ENCODE measurements at regions not wholly inside any gene's neighbourhood (a gene's known extent, or its start where the extent isn't known, plus 50 kb on each side); places are given as distances from the start of the nearest gene placed in this dataset.

DNA sequence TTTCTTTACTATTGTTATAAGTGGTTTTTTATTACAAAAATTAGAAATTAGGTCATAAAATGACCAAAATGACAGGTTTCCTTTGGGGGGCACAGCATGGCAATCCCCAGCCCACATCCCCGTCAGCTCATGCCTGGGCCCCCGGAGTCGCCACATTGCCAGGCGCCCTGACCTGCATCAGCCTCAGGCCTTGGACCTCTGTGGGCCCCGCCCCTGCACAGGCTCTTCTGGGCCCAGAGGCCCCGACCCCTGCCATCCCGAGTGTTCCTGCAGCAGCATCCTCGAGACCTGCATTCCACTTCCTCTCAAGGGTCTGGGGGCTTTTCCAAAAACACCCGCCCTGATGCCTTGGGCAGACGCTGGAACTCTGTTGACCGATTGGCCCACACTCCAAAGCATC, 391.1 kb upstream of the MGMT start:
- no peak for DNase-seq (ENCODE audit: low spot score)

DNA sequence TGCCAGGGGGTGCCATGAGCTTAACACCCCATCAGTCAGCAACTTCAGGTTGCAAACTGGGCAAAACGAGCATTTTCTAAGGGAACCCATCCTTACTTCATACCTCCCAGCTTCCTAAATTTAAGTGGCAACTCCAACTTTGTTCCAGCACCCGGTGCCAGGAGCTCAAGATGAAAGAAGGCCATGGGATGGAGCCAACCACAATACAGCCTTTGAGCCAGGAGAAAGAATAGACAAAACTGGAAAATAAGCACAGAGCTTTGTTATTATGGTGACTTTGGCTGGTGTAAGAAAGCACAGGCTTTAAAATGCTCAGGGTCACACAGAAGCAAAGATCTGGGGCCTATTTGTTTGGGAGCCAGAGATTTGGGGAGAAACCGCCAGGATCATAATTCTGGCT, 388.7 kb upstream of the MGMT start:
- DNase-seq (ENCODE audit: low spot score) = no peak

DNA sequence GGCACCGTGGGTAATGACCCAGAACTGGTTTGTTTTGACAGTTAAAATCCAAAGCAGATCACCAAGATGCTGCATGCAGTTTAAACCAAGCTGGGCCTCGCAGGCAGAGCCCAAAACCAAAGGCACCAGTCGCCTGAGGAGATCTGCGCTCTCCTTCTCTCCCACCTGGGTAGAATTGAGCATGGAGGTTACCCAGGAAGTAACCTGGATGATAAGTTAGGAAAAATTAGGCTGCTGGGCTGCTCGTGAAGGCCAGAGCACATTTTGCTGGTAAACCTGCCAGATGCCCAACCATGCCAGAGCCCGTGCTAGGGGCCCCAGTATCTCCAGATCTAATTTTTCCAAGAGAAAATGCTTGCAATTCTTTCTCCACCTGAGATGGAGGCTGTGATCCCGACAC, 388.3 kb upstream of the MGMT start:
- no peak for DNase-seq (ENCODE audit: low spot score)

DNA sequence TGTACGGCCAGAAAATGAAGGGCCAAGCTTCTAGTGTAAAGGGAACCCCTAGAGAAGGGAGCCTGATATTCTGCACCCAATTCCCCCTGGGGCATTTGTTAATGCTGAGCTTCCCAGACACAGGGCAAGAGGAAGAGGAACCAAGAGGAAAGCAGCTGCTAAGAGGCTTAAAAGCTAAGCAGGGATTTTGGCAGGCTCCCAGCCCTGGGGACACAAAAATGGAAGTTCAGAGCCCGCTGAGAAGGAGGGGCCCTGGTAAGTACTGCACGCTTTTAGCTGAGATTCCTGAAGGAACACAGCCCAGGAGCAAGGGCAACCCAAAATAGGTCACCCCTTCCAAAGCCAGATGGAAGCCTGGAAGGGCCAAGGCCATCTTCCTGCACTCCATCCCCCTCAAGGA, 387.3 kb upstream of the MGMT start:
- DNase-seq (ENCODE audit: low spot score) = no peak

- DNase-seq (ENCODE audit: low spot score) = peak; percentile 45
Measured at GRCh38 chr10:129085811-129086210, 381.2 kb upstream of the MGMT start.

DNA sequence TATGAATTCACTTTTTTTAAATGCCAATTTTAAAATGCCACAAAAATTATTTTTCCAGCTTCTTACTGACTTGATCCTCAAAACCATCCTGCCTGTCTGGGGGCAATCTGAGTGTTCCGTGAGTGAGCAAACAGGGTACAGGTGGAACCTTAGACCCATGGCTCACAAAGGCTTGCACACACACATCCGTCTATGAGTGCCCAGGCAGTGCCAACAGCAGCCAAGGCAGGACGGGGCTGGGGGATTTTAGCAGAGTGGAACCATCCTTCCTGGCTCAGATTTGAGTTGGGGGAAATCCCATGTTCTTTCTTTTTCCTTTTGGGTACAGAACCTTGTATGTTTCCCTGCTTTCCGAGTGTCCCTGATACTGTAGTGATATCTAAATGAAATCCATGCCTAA, 377.7 kb upstream of the MGMT start:
- DNase-seq (ENCODE audit: low spot score) = no peak

DNA sequence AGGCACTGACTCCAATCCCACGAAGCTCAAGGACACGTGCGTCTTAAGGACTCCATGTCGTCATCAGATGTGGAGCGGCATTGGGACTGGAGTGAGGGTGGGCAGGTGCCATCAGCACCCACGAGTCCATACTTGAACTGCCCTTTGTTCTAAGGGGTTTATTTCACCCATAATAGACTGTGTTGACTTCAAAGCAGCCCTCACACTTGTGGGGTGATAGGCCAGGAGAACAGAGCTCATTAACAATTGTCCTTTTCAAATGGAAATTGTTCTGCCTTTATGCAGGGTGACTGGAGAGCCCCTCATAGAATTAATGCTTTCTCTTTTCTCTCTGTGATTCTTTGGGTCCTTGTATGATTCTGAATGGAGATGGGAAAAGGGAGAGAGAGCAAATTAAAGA, 376.9 kb upstream of the MGMT start:
- DNase-seq (ENCODE audit: low spot score) = no peak

DNA sequence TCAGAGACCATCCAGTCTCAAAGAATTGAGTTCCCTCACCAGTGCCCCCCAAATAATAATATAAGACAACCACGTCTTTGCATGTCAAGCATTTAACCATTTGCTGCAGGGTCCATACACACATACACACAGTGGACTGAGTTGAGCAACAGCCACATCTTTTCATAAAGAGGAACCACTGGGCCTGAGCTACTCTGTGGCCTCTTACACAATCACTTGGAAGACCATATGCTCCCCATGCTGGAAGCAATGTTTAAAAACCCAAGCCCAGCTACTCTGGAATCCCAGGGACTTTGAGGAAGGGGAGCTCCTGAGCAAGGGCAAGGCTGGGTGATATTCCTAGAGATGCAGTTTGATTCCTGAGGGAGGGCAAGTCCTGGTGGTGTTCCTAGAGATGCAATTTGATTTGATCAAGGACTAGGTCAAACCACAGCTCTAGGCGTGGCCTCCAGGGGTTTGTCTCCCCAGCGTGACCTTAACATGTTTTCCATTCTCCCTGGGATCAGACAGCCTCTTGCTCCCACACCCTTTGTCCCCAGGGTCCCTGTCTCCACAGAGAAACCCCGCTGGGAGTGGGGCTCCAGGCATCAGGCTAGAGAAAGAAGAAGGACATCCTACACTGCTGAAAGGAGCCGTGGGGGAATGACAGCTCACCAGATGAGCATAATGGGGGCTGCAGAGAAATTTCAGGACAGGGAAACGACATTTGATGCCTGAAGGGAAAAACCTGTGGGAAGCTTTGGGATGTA, 376.2 kb upstream of the MGMT start:
- DNase-seq (ENCODE audit: low spot score) = no peak

DNA sequence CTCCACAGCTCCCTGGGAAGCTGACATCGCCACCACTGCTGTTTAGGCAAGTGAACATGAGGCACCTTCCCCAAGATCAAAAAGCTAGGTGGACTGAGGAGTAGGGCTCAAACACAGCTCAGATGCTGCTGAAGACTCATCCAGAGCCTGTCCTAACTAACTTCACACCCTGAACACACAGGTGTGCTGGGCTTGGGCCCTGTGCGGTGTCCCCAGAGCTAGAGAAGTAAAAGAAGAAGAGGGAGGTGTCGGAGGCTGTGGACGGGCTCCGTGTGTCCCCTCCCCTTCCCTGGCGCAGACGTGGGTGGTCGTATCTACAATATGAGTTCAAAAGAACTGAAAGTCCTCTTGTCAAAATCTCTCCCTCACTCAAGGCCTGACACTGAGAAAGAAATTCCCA, 373.4 kb upstream of the MGMT start:
- no peak for DNase-seq (ENCODE audit: low spot score)

GRCh38 chr10:129094233-129094632, 372.8 kb upstream of the MGMT start:
- DNase-seq (ENCODE audit: low spot score) = no peak

DNA sequence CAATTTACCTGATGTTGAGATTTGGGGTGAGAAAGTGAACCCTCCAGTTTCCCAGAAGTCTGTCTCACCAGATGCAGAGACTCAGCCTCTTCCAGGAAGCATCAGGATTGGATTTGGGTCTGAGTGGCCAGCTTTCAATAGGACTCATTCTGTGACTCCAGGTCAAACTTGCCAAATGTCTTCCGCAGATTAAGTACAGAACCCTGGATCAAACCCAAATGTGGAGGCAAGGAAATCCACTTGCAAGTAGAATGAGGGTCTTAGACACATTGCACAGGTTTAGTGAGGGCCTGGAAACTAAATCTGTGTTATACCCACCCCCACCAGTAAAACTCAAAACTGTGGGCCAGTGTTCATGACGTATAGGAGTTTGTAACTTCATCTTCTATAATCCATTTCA, 372.2 kb upstream of the MGMT start:
- no peak for DNase-seq (ENCODE audit: low spot score)

DNA sequence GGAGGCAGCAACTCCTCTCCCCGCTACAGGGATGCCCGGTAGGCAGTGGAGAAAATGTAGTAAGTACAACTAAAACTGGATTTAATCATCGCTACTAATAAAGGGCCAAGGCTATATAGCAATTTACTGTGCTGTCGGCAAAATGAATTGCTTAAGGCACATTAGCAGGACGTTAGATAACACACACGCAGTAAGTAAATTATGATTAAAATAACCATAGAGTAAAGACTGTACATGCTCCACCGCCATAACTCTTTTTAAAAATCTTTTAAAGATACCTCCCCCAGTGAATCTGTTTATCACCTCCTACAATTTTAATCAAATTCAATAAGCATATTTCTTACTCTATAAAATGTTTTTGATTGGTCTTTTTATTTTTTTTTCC, 371.4 kb upstream of the MGMT start:
- DNase-seq (ENCODE audit: low spot score) = no peak

- DNase-seq (ENCODE audit: low spot score) = no peak
Measured at GRCh38 chr10:129096065-129096984, 370.7 kb upstream of the MGMT start.

DNA sequence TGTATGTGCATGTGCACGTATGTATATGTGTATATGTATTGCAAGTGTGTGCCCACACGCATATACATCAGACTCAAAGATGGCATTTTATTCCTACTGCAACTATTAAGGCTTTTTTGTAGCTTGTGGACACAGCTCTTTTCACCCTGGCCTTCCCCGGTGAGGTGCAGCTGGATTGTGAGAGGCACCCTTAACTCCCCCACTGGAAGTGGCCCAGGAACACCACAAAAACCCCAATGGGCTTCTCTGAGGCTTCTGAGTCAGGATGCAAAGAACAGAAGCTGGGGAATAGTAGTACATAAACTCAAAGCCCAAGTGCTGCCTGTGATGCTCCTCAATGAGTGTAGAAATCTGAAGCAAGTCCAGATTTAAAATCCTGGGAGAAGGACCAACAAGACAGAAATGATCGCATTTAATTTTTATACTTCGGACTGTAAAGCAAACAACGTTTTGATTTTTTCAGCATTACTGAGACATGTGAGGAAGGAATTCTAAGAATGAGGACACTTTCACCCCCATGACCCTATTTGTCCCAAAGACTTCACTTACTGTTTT, 369.2 kb upstream of the MGMT start:
- DNase-seq (ENCODE audit: low spot score) = no peak

- DNase-seq (ENCODE audit: low spot score) = no peak
Measured at GRCh38 chr10:129098517-129098916, 368.5 kb upstream of the MGMT start.

GRCh38 chr10:129099486-129099885, 367.6 kb upstream of the MGMT start:
- no peak for DNase-seq (ENCODE audit: low spot score)

DNA sequence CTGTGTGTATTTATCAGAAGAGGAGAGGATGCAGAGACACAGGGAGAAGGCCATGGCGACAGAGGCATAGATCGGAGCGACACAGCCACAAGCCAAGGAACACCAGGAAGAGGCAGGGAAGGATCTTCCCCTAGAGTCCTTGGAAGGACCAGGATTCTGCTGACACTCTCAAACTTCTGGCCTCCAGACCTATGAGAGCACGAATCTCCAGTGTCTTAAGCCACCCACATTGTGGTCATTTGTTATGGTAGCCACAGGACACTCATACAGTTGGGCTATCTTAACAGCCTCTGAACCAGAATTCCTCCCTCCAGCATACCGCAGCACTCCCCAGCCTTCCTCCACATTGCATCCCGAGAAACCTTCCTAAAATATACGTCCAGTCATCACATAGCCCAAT, 367.0 kb upstream of the MGMT start:
- no peak for DNase-seq (ENCODE audit: low spot score)

- no peak for DNase-seq (ENCODE audit: low spot score)
Measured at GRCh38 chr10:129101232-129101980, 365.6 kb upstream of the MGMT start.

DNA sequence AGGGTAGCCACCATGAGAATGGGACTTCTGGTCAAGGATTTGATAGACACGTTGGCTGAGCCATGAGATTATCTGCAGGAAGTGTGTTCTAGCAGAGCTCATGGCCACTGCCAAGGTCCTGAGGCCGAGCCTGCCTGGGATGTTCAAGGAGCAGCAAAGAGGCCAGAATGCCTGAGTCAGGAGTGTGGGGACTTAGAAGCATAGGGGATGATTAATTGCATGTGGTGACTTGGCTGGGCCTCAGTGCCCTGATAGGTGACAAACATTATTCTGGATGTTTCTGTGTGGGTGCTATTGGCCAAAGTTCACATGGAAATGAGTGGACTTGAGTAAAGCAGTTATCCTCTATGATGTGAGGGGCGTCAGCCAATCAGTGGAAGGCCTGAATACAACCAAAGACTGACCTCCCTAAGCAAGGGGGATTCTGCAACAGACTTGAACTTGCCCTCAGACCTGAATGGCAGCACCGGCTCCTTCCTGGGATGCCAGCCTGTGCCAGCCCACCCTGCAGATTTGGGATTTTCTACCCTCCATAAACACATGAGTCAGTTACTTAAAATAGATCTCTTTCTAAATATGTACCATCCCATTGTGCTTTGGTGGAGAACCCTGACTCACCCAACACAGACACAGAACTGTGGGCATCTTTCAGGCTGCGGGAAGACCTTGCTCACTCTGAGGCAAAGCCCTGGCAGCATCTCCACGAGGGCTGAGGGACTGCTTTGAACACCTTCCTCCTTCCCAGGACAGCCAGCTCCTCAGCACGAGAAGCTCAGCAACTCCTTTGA, 363.9 kb upstream of the MGMT start:
- DNase-seq (ENCODE audit: low spot score) = peak; percentile 23

GRCh38 chr10:129104266-129105045, 362.6 kb upstream of the MGMT start:
- no peak for DNase-seq (ENCODE audit: low spot score)

GRCh38 chr10:129105266-129105665, 361.8 kb upstream of the MGMT start:
- DNase-seq (ENCODE audit: low spot score) = no peak
